Left forelimb (tissue), 1 donor: ENCODE measurements at regions not wholly inside any gene's neighbourhood (a gene's known extent, or its start where the extent isn't known, plus 50 kb on each side); places are given as distances from the start of the nearest gene placed in this dataset.
"Not testable (repeated sequence)": the region's sequence is repeated elsewhere in the genome, so short reads cannot be mapped to it uniquely, and the experiment has no call there.

Experiments
- DNase-seq: peaks from one replicate; pipeline ENCODE4 v3.0.0-alpha.2; 2018; ENCODE audit warnings: low spot score

DNA sequence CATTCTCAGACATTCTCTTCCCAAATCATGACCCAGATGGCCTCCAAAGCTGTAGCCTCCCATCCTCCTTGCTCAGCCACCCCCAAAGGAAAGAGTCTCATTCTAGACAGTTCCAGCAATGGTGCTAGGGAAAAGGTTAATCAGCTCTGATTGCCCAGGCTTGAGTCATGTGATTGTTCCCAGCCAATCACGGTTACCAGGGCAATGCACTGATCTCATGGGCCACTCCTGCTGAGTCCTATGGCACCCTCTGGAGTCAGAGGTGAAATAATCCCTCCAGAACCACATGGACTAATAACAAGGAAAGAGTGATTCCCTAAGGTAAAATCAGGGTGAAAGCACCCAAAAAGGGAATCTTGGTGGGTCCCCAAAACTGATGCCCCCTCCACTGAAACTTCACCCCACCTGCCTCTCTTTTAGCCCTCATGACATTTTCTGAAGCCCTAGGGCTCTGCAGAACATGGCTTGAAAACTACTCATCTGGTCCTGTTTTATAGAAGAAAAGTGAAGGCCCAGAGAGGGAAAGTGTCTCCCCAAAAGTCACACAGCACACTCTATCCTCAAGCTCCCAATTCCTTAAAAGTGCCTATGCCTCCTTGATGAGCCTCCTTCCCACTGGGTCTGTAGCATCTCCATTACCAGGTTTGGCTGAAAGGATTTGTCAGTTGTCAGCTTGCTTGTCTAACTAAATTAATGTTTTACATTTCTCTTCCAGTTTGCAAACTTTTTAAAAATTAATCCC is 203.7 kb downstream of the MN1 start:
- DNase-seq = no peak

DNA sequence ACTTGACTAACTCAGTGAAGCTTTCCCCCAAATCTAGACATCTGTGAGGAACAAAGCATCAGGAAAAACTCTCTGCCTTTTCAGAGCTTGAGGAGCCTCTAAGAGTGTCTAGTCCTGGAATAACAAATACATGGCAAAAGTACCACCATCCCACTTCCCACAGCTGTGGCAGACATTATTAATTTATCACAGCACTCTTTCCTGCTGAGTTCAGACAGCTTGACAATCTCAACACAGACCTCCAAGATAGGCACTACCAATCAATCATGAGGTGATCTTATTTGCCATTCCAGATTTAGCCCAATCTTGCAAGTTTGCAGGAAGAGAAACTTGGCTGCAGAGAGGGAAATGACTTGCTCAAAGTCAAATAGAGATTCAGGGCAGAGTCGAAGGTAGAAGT is 202.8 kb downstream of the MN1 start:
- DNase-seq = no peak

DNA sequence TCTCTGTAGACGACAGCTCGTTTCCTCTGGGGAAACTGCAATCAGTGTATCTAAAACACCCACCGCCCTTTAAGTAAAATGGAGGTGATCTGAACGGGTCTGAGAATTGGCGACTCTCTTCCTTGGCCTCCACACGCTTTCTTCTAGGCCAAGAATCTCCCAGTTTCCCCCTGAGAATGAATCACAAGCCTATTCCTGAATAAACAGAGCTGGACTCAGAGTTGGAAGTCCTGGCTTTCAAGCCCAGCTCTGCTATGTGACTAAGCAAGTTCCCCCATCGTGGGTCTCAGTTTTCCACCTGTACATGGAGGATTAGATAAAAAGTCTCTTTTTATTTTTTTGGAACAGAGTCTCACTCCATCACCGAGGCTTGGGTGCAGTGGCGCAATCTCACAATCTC is 200.4 kb downstream of the MN1 start:
- DNase-seq = no peak

DNA sequence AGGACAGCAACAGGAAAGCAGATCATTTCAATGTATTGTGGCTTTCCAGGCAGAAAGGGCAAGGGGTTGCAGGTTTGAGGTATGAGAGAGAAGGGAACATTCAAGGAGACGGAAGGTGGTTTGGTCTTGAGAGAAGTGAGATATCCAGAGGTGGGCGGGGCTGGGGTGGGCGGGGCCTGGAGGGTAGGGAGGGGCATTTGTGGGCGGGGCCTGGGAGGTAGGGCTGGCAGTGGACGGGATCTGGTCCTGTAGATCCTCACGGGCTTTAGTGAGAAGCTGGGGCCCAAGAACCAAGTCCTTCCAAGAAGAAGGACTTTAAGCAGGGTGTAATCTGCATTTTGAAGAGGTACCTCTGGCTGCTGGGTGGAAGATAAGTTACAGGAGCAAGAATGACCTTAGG is 199.2 kb downstream of the MN1 start:
- DNase-seq = no peak

DNA sequence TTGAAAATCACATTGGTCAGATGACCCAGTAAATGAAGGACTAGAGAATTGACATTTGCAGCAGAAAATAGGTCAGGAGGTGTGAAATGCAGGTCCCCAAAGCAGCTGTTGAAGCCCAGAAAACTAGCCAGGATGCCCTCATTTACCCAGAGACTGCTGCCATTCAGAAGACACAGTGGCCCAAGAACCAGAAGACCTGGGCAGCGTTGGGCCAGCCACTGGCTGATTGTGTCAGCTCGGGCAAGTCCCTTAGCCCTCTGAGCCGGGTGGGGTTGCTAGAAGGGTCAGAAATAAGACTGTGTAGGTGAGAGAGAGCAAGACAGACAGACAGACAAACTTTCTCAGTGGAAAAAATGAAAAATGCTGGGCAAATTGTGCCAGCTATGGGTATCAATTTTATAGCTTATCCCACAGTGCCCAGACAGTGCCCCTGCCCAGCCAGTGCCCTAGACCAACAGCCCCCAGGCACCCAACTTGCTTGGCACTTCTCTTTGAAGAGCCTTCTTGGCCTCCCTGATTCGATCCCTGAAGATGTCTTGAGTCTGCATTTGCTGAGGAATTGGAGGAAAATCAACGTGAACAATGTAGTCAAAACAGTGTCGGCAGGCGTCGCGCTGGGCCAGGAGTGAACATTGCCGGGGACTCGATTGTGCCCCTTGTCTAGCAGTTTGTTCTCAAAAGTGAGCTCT is 198.3 kb downstream of the MN1 start:
- no peak for DNase-seq

DNA sequence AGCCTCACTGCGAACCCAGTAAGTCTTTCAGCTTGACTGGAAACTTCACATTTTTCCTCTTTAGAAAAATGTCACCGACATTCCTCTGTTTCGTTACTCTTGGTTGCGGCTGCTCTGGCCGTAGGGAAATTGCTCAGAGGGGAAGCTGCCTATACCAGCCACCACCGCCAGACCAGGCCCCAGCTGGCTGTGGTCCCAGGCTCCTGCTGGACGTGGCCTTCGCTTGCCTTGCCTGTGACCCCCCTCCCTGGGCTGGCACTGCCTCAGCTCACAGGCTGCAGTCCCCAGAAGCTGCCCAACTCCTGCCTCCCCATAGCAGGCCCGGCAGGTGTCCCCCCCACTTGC is 197.8 kb downstream of the MN1 start:
- DNase-seq = no peak

DNA sequence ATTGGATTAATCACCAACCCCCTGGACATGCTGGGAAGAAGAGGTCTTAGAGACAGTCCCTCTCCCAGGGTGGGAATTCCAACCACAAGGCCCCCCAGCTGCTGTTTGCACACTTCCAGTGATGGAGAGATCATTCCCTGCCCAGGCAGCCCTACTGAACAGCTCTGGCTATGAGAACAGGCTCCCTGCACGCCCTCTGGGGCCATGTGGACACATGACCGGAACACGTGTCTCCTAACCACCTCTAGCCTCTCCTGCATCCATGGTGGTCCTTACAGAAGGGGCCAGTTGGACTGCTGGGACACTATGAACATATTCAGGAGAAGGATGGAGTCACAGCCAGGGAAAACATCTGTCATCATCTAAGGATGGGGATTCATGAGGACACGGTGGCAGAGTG is 196.2 kb downstream of the MN1 start:
- no peak for DNase-seq

DNA sequence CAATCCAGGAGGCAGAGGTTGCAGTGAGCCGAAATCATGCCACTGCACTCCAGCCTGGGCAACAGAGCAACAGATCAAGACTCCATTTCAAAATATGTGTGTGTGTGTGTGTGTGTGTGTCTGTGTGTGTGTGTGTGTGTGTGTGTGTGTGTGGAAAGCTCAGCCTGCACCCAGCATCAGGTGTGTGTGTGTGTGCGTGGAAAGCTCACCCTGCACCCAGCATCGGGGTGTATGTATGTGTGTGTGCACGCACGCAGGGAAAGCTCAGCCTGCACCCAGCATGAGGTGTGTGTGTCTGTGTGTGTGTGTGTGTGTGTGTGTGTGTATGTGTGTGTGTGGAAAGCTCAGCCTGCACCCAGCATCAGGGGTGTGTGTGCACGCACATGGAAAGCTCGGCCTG is 193.8 kb downstream of the MN1 start:
- not testable (repeated sequence) for DNase-seq

DNA sequence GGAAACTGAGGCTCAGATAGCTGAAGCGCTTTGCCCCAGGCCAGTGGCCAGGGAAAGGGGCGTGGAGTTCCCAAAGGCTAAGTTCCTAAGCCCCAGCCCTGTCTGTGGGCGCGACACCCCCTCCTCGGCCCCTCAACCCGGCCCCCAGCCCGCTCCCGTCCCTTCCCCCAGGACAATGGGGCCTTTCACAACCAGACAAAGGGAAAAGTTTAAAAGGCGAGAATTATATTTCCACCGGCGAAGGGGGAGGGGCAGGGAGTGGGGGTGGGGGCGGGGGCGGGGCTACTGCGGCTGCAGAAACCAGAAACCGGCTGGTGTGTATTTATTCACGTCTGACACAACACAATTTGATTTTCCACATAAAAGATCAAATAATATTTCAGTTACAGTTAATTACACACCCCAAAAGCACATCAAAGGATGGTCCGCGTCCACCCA is 192.1 kb downstream of the MN1 start:
- no peak for DNase-seq

DNA sequence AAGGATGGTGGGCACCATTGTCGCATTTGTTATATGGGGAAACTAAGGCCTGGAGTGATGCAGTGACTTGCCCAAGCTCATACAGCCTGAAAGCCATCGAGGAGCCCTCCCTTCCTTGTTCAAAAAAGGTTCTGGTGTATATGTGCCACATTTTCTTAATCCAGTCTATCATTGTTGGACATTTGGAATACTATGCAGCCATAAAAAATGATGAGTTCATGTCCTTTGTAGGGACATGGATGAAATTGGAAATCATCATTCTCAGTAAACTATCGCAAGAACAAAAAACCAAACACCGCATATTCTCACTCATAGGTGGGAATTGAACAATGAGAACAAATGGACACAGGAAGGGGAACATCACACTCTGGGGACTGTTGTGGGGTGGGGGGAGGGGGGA is 191.4 kb downstream of the MN1 start:
- DNase-seq = not testable (repeated sequence)

DNA sequence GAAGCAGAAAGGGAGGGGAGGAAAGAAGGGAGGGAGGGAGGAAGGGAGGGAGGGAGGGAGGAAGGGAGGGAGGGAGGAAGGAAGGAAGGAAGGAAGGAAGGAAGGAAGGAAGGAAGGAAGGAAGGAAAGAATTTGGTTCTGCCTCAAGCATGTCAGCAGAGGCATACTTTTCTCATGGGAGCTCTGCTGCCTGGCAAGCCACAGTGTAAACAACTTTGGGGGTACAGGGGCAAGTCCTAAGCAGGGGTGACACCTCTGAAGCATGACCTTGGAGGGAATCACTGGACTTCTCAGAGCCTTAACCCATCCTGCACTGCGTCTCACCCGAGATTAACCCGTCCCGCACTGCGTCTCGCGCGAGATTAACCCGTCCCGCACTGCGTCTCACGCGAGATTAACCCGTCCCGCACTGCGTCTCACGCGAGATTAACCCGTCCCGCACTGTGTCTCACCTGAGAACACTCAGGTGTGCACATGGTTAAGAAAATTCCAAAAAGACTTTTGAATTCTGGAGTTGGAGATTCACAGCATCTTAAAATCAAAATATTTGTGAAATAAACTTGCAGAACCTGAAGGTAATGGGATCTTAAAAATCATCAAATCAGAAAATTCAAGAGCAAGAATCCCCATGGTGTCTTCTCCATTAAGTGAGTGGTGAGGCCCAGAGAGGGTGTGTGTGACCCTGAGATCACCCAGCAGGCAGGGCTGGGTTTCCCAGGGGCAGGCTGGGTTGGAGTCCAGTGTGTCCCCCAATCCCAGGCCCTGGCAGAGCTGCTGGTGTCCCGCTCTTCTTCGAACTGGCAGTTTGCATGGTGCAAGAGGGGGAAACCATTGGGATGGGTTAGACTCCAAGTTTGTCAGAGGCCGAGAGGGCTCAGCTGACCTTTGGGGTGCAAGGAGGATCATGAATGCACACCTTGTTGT is 190.4 kb downstream of the MN1 start:
- DNase-seq = no peak

DNA sequence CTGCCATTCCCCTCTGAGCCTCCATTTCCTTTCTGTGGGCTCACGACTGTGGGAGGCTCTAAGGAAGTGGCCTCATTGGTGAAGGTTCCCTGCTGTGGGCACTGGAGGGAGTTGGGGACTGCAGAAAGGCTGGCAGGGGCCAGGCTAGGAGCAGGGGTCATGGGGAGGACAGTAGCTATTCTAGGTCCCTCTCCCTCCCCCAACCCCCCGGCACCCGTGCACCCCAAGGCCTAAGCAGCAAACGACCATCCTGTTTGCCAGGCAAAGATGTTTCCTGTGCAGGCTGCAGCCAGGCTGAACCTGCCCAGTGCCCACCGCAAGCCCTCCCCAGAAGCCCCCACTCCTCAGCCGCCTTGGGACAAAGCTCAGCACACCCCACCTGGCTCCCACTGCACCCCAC is 189.4 kb downstream of the MN1 start:
- no peak for DNase-seq

DNA sequence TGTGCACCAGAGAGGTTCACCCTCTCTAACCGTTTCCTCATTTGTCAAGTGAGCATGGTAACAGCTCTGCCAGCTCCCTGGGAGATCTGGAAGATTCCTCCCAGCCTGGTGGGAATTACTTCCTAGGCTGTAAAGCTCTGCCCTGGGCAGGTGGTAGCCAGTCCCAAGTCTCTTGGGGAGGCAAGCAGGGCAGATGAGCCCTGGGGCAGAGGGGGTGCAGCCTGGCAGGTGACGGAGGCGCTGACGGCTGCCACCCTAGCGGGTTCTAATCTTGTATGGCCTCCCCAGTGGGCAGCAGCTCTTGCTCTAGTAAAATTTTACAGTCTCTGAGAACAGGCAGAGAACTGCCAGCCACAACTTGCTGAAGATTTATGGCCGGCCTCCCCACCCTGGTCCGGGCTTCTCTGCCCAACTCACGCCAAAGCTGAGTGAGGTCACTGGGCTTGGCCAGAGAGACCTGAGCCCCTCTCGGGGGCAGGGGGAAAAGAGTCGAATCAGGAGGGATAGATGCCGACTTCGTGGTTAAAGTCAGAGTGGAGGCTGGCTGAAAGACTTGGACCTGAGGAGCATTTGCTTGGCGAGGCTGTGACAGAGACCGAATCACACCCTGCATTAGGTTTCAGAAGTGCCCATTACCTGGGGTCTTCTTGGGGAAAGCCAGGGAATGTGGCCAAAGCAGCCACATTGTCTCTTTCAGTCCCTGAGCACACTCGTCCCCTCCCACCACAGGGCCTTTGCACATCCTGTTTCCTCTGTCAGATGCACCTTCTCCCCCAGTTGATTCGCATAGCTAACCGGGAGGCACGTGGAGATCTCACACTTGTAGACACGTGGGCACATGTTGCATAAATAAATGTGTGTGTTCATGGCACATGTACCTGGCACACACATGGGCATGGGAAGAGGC is 188.2 kb downstream of the MN1 start:
- no peak for DNase-seq

DNA sequence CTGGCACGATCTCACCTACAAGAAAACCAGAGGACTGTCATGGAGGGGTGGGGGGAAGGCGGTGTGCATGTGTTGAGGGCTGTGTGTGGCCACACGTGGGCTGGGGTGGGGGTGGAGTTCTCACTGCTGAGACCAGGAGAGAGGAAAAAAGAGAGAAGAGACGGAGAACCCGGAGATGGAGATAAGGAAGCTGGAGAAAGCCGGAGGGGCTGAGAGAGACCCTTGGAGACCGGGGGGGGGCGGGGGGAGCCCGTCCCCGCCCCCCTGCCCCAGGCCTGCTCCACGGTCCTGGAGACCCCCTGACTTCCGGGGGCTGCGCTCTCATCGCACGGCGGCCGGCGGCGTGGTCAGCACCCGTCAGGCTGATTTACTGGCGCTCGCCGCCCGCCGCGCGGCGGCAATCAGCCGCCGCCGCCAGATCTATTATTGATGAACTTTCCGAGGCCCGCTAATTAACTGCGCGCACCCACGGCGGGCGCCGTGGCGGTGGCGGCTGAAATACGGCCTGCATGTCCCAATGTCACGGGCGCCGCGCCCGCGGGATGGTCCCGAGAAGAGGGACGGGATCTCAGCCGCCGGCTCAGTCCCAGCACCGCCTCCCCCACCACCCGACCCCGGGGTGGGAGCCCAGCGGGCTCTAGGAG is 187.4 kb downstream of the MN1 start:
- no peak for DNase-seq

DNA sequence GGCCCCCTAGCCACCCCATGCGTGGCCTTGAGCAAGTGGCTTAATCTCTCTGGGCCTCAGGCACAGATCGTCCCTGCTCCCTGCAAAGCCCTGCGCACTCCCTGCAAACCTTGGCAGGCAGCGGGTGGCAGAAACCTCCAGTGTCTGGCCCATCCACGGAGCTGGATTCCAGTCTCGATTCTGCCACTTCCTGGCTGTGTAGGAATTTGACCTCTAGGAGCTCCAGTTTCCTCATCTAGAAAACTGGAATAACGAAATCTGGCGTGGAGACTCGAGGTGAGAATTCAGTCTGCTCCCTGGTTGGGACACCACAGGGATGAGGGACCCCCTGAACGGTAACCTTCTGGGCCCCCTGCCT is 186.9 kb downstream of the MN1 start:
- DNase-seq = no peak

DNA sequence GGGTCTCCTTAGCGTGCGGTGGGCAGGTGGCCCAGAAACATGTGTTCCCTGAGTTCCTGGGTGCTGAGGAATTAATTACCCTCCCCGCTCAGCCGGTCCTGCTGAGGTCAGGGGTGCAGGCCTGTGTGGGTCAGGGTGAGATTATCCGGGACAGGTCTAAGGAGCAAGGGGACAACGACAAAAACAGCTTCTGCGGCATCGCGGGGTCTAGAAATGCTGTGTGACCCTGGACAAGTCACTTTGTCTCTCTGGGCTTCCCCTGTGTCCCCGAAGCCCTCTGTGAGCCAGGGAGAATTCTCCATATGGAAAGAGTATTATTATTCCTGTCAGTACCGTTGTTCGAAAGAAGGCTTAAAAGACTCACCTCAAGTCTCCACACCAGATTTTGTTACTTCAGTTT is 186.1 kb downstream of the MN1 start:
- DNase-seq = no peak

DNA sequence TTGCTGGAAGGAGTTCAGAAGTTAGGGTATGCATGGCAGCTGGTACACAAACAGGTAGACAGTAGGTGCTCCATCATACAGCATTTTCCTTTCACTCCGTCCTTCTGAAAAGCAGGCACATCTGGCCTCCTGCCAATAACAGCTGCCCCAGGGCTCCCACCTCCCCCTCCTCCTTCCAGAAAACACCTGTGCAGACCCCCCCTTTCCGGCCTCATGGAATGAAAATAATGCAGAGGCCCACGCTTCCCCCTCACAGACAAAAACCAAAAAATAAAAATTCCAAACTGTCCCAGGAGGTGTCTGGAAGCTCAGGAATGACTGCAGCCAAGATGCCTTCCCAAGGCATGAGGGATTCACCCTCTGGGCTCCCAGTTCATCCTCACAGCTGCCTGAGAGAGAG is 185.5 kb downstream of the MN1 start:
- DNase-seq = no peak

DNA sequence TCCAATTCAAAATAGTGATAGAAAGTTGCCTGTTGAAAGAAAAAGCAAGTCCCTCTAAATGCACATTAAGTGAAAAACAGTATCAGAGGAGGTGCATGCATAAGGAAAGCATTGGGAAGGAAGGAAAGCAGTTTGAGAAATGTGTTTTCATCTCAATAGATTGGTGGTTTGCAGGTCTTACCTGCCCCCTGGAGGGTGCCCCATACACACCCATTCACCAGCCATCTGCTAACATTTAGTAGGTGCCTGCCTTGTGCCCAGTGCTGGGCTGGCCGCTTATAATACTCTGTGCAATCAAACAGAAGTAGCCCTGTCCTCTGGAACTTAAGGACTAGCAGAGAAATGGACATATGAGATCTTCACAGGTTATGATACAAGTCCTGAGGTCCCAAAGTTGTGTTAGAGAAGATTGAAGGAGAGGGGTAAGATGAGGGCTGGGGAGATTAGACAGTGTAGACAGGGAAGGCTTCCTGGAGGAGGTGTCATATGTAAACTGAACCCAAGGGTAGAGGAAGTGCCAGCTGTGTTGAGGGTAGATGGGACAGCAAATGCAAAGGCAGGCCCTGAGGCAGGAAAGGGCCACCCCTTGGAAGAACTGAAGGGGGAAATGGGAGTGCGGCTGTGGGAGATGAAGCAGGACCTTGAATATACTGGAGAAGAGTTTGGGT is 184.2 kb downstream of the MN1 start:
- DNase-seq = no peak

DNA sequence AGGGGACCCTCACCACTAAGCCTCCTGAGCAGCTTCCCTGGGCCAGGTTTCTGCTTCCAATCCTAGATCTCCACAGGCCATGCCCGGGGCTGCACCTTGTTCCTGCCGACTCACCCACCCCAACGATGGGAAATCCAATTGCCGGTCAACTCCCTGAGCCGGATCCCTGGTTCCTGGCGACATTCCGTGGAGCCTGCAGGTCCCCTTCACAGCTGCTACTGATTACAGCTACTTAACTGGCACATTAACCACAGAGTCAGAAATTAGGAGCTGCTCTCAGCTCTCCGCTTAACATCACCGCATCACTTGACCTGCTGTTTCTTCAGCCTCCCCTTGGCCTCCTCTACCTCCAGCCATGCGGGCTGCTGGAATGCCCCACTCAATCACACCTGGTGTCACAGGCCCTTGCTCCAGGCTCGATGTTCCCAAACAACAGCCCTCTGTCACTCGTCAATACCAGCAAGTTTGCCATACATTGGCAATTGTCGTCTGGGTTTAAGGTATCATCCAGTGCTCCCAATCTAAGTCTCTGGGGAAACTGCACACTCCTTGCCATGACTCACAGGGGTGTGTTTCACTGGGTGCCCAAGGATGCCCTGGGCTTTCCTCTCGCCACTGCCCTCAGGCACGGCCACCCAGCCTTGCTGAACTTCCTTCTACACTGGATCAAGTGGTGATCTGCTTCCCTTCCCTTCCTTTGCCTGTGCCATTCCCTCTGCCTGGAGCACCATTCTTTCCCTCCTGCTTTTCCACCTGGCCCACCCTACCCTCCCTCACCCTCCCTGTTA is 181.0 kb downstream of the MN1 start:
- no peak for DNase-seq

DNA sequence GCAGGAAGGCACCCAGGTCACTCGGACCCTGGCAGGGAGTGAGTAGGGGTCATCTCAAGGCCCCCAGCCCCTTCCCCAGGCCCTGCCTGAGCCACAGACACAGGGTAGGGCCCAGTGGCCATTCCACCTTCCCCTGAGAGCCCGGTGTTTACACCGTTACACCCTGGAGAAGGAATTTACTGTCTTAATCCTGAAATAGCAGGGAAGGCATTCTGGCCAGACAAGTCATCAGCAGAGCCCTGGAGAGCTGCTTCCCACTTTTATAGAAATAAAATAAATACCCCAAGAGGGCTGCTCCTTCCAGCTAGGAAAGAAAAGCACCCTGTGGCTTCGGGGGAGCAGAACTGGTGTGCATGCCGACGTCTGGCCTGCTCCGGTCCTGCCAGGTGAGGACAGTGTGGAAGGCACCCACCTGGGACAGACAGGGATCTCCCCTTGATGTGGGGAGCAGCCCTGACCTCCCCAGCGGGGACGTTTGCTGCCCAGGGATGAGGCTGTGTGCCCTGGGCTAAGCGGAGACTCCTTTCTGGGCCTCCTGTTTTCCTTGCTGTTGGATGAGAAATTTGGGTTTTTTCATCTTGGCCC is 180.0 kb downstream of the MN1 start:
- DNase-seq = no peak
